ENCODE measurements at regions not wholly inside any gene's neighbourhood (a gene's known extent, or its start where the extent isn't known, plus 50 kb on each side); places are given as distances from the start of the nearest gene placed in this dataset.

- Histone ChIP-seq H3K9me2 (no peaks in the 10 kb centered on the region), H2AFZ (ENCODE audit: low read depth) (no peak overlapping the region), H3K27ac (ENCODE audit: low read depth in 2 of 2, low read length in 1 of 2) (peak overlapping the region in 1 of 2 experiments; percentile 48; a peak in 1 of 4 replicates), H3K36me3 (replicated peaks in 1 of 2; ENCODE audit: control insufficient read depth in 1 of 2, insufficient read depth in 2 of 2, low read length in 1 of 2) (no peaks in the 10 kb centered on the region), H3K4me2 (no peak overlapping the region), H3K4me3 (ENCODE audit: low read depth in 2 of 2, low read length in 1 of 2) (no peak overlapping the region), H3K4me1 (ENCODE audit: control insufficient read depth in 1 of 2, insufficient read depth in 2 of 2, low read depth in 1 of 2, low read length in 1 of 2) (peaks cover 0 to 10% of the 10 kb centered on the region in 2 experiments; a peak in 2 of 4 replicates), H3K79me2 (ENCODE audit: insufficient read depth) (no peaks in the 10 kb centered on the region), H3K9ac (no peak overlapping the region), H4K20me1 (ENCODE audit: insufficient read depth) (no peaks in the 10 kb centered on the region), H3F3A (replicated peaks; ENCODE audit: insufficient read depth) (no peaks in the 10 kb centered on the region), H3K27me3 (ENCODE audit: insufficient read depth) (no peaks in the 10 kb centered on the region), H3K9me3 (no peaks in the 10 kb centered on the region)
- POLR2A ChIA-PET, result no interaction called here
- CTCF ChIA-PET, result interaction anchor here (1.2 to 1.3 kb wide), 2 partner anchors 30 to 586 kb away, joined by 3 read pairs; no protein-coding TSS in a partner anchor
- WGBS (ENCODE audit: low lambda C conversion rate), result 86% methylated on average over 5 of the region's 5 CpGs
- DNase-seq, result no peak
- TF ChIP-seq TEAD4 (IDR thresholded peaks at IDR 0.05; ENCODE audit: borderline replicate concordance, insufficient read depth) (no peak), TAF1 (IDR thresholded peaks at IDR 0.05; ENCODE audit: borderline replicate concordance, low read depth, low read length) (no peak), EP300 (IDR thresholded peaks at IDR 0.05; ENCODE audit: borderline replicate concordance in 1 of 2, low read depth in 1 of 2, low read length in 1 of 2) (no peak), RCOR1 (IDR thresholded peaks at IDR 0.05; ENCODE audit: low read length) (no peak), YY1 (IDR thresholded peaks at IDR 0.05; ENCODE audit: low read depth) (no peak), USF1 (IDR thresholded peaks at IDR 0.05; ENCODE audit: borderline replicate concordance, low read depth) (no peak), JUND (IDR thresholded peaks at IDR 0.05) (no peak)
- TF ChIP-seq, protein P1, sequence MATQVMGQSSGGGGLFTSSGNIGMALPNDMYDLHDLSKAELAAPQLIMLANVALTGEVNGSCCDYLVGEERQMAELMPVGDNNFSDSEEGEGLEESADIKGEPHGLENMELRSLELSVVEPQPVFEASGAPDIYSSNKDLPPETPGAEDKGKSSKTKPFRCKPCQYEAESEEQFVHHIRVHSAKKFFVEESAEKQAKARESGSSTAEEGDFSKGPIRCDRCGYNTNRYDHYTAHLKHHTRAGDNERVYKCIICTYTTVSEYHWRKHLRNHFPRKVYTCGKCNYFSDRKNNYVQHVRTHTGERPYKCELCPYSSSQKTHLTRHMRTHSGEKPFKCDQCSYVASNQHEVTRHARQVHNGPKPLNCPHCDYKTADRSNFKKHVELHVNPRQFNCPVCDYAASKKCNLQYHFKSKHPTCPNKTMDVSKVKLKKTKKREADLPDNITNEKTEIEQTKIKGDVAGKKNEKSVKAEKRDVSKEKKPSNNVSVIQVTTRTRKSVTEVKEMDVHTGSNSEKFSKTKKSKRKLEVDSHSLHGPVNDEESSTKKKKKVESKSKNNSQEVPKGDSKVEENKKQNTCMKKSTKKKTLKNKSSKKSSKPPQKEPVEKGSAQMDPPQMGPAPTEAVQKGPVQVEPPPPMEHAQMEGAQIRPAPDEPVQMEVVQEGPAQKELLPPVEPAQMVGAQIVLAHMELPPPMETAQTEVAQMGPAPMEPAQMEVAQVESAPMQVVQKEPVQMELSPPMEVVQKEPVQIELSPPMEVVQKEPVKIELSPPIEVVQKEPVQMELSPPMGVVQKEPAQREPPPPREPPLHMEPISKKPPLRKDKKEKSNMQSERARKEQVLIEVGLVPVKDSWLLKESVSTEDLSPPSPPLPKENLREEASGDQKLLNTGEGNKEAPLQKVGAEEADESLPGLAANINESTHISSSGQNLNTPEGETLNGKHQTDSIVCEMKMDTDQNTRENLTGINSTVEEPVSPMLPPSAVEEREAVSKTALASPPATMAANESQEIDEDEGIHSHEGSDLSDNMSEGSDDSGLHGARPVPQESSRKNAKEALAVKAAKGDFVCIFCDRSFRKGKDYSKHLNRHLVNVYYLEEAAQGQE (IDR thresholded peaks at IDR 0.05; ENCODE audit: low read depth, low read length), result no peak
- TF ChIP-seq, protein P2, sequence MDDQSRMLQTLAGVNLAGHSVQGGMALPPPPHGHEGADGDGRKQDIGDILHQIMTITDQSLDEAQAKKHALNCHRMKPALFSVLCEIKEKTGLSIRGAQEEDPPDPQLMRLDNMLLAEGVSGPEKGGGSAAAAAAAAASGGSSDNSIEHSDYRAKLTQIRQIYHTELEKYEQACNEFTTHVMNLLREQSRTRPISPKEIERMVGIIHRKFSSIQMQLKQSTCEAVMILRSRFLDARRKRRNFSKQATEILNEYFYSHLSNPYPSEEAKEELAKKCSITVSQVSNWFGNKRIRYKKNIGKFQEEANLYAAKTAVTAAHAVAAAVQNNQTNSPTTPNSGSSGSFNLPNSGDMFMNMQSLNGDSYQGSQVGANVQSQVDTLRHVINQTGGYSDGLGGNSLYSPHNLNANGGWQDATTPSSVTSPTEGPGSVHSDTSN (IDR thresholded peaks at IDR 0.05), result no peak
Measured at GRCh38 chr12:115255962-115256361, 572.0 kb upstream of the TBX3 start.

DNA sequence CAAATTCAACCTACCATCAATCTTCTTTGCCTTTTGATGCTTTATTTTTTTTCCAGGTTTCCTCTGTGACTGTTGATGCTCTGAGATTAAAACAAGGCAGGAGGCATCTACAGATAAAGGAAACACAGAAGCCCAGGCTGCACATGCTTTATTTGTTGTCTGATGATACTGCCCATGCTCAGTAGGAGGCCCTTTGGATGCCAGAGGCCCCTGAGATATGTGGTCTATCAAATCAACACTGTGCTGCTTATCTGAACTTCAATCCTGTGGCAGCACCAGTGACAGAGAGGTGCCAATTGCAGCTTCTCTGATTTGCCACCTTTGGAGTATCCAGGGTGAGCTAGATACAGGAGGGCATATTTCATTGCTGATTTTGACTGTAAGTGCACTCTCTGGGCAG lies 571.3 kb upstream of the TBX3 start:
- ChIA-PET CTCF (interaction anchor here (1.2 to 1.3 kb wide), 2 partner anchors 30 to 585 kb away, joined by 3 read pairs; no protein-coding TSS in a partner anchor), POLR2A (no interaction called here)
- DNase-seq, result peak; percentile 51
- Histone ChIP-seq H3K4me1 (ENCODE audit: control insufficient read depth in 1 of 2, insufficient read depth in 2 of 2, low read depth in 1 of 2, low read length in 1 of 2) (peaks cover 0 to 10% of the 10 kb centered on the region in 2 experiments; a peak in 2 of 4 replicates), H3K36me3 (replicated peaks in 1 of 2; ENCODE audit: control insufficient read depth in 1 of 2, insufficient read depth in 2 of 2, low read length in 1 of 2) (no peaks in the 10 kb centered on the region), H3K9me3 (no peaks in the 10 kb centered on the region), H3K4me2 (no peak overlapping the region), H3K9ac (no peak overlapping the region), H3K79me2 (ENCODE audit: insufficient read depth) (no peaks in the 10 kb centered on the region), H2AFZ (ENCODE audit: low read depth) (no peak overlapping the region), H3K27me3 (ENCODE audit: insufficient read depth) (no peaks in the 10 kb centered on the region), H4K20me1 (ENCODE audit: insufficient read depth) (no peaks in the 10 kb centered on the region), H3F3A (replicated peaks; ENCODE audit: insufficient read depth) (no peaks in the 10 kb centered on the region), H3K4me3 (ENCODE audit: low read depth in 2 of 2, low read length in 1 of 2) (no peak overlapping the region), H3K9me2 (no peaks in the 10 kb centered on the region), H3K27ac (ENCODE audit: low read depth in 2 of 2, low read length in 1 of 2) (peak overlapping the region in 1 of 2 experiments; percentile 48; a peak in 1 of 4 replicates)
- no peak for TF ChIP-seq NFIC (IDR thresholded peaks at IDR 0.05; ENCODE audit: borderline replicate concordance)
- no peak for TF ChIP-seq POLR2AphosphoS5 (IDR thresholded peaks at IDR 0.05; ENCODE audit: low read depth, low read length)
- no peak for TF ChIP-seq CHD2 (IDR thresholded peaks at IDR 0.05; ENCODE audit: low read length, partially characterized antibody)
- TF ChIP-seq, protein P2 (IDR thresholded peaks at IDR 0.05), result no peak
- peak; percentile 55; the same call in 1 of the 2 replicates for TF ChIP-seq RCOR1 (IDR thresholded peaks at IDR 0.05; ENCODE audit: low read length)
- TF ChIP-seq RAD21 (IDR thresholded peaks at IDR 0.05; ENCODE audit: low read length), result peak; percentile 32
- TF ChIP-seq MXI1 (IDR thresholded peaks at IDR 0.05; ENCODE audit: low read depth, low read length), result peak; percentile 57; the same call in 1 of the 2 replicates
- TF ChIP-seq ELF1 (IDR thresholded peaks at IDR 0.05), result no peak
- peak in 1 of 2 experiments; percentile 72; a peak in 2 of 4 replicates for TF ChIP-seq EP300 (IDR thresholded peaks at IDR 0.05; ENCODE audit: borderline replicate concordance in 1 of 2, low read depth in 1 of 2, low read length in 1 of 2)
- TF ChIP-seq EZH2phosphoT487 (IDR thresholded peaks at IDR 0.05; ENCODE audit: borderline replicate concordance, low read depth), result no peak
- TF ChIP-seq MAX (IDR thresholded peaks at IDR 0.05; ENCODE audit: low read depth), result no peak
- no peak for TF ChIP-seq RXRA (IDR thresholded peaks at IDR 0.05; ENCODE audit: borderline replicate concordance, low read depth)
- TF ChIP-seq FOXM1 (IDR thresholded peaks at IDR 0.05; ENCODE audit: low read depth), result no peak
- TF ChIP-seq FOXJ3 (CRISPR knock-in tag; IDR thresholded peaks at IDR 0.05), result peak; percentile 68; the same call in 1 of the 2 replicates
- TF ChIP-seq USF1 (IDR thresholded peaks at IDR 0.05; ENCODE audit: borderline replicate concordance, low read depth), result no peak

All from SK-N-SH (cell line).